ENCODE measurements at regions not wholly inside any gene's neighbourhood (a gene's known extent, or its start where the extent isn't known, plus 50 kb on each side); places are given as distances from the start of the nearest gene placed in this dataset.

GRCh38 chr2:15714002-15714401 lies 122.3 kb downstream of the DDX1 start:
- no peak for DNase-seq (ENCODE audit: insufficient read length, low spot score)
- FAIRE-seq = no peak
- TF ChIP-seq PAX5 (IDR thresholded peaks at IDR 0.05; ENCODE audit: insufficient read depth, low read length, severe bottlenecking) (no peak), POU2F2 (IDR thresholded peaks at IDR 0.05; ENCODE audit: low read depth, low read length) (no peak), TAF1 (IDR thresholded peaks at IDR 0.05; ENCODE audit: low read depth, low read length) (no peak), POLR2A (IDR thresholded peaks at IDR 0.05; ENCODE audit: low read depth, low read length) (no peak), POLR2AphosphoS5 (IDR thresholded peaks at IDR 0.05; ENCODE audit: low read depth, low read length) (no peak), SPI1 (IDR thresholded peaks at IDR 0.05; ENCODE audit: low read depth, low read length) (no peak)

DNA sequence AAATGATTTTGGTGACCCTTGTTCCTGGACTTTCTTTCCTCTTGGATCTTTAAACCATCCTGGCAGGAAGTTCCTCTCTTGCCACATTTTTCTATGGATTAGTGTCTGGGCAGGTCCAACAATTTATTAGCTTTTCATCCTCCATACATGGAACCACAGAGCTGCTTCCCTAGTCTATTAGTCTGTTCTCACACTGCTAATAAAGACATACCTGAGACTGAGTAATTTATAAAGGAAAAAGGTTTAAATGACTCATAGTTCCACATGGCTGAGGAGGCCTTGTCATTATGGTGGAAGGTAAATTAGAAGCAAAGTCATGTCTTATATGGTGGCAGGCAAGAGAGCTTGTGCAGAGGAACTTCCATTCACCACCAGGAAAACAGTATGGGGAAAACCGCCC lies 122.9 kb downstream of the DDX1 start:
- no peak for FAIRE-seq
- no peak for DNase-seq (ENCODE audit: insufficient read length, low spot score)
- no peak for TF ChIP-seq TAF1 (IDR thresholded peaks at IDR 0.05; ENCODE audit: low read depth, low read length)
- TF ChIP-seq POLR2A (IDR thresholded peaks at IDR 0.05; ENCODE audit: low read depth, low read length) = no peak
- TF ChIP-seq POU2F2 (IDR thresholded peaks at IDR 0.05; ENCODE audit: low read depth, low read length) = no peak
- no peak for TF ChIP-seq SPI1 (IDR thresholded peaks at IDR 0.05; ENCODE audit: low read depth, low read length)
- no peak for TF ChIP-seq POLR2AphosphoS5 (IDR thresholded peaks at IDR 0.05; ENCODE audit: low read depth, low read length)
- no peak for TF ChIP-seq PAX5 (IDR thresholded peaks at IDR 0.05; ENCODE audit: insufficient read depth, low read length, severe bottlenecking)

GRCh38 chr2:15715596-15715995 lies 123.9 kb downstream of the DDX1 start:
- TF ChIP-seq POLR2A (IDR thresholded peaks at IDR 0.05; ENCODE audit: low read depth, low read length) = no peak
- no peak for TF ChIP-seq SPI1 (IDR thresholded peaks at IDR 0.05; ENCODE audit: low read depth, low read length)
- no peak for TF ChIP-seq PAX5 (IDR thresholded peaks at IDR 0.05; ENCODE audit: insufficient read depth, low read length, severe bottlenecking)
- TF ChIP-seq TAF1 (IDR thresholded peaks at IDR 0.05; ENCODE audit: low read depth, low read length) = no peak
- TF ChIP-seq POLR2AphosphoS5 (IDR thresholded peaks at IDR 0.05; ENCODE audit: low read depth, low read length) = no peak
- TF ChIP-seq POU2F2 (IDR thresholded peaks at IDR 0.05; ENCODE audit: low read depth, low read length) = no peak
- FAIRE-seq (no peak), DNase-seq (ENCODE audit: insufficient read length, low spot score) (no peak)

DNA sequence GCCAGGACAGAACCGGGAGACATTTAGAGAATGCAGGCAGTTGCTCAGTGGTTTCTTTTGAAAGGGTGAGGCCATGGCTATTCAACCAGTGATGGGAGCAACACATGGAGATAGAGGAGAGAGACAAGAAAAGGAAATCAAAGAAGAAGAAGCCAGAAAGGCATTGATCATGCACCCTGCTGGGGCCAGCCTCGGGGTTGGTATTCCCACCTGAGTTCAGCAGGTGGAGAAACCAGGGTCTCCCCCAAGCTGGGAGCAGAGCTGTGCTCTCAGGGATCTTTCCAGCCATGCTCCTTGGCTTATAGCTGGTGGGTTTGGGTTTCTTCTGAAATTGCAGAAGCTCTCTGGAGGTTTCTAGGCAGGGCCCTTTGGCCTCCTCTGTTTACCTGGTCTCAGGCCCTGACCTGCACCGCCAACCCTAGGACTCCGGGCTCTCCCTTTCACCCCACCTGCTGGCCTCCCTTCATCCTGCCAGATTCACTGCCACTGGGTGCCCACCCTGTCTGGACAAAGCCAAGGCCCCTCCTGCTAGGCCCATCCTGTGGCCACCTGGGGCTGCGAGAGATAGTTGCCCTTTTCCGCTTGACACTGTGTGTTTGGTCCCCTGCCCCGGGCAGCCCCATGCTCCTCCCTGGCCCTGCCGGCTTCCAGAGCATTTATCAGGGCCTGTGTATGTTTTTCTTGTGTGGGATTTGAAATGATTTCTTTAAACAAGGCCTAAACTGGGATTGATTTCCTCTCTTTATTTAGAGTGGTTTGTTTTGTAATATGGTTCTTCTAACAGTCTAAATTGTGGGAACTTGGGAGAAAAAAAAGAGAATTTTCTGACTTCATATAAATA lies 126.7 kb downstream of the DDX1 start:
- no peak for TF ChIP-seq PAX5 (IDR thresholded peaks at IDR 0.05; ENCODE audit: insufficient read depth, low read length, severe bottlenecking)
- TF ChIP-seq TAF1 (IDR thresholded peaks at IDR 0.05; ENCODE audit: low read depth, low read length) = no peak
- TF ChIP-seq POLR2A (IDR thresholded peaks at IDR 0.05; ENCODE audit: low read depth, low read length) = no peak
- TF ChIP-seq POLR2AphosphoS5 (IDR thresholded peaks at IDR 0.05; ENCODE audit: low read depth, low read length) = no peak
- no peak for TF ChIP-seq POU2F2 (IDR thresholded peaks at IDR 0.05; ENCODE audit: low read depth, low read length)
- no peak for TF ChIP-seq SPI1 (IDR thresholded peaks at IDR 0.05; ENCODE audit: low read depth, low read length)
- no peak for DNase-seq (ENCODE audit: insufficient read length, low spot score)
- no peak for FAIRE-seq

DNA sequence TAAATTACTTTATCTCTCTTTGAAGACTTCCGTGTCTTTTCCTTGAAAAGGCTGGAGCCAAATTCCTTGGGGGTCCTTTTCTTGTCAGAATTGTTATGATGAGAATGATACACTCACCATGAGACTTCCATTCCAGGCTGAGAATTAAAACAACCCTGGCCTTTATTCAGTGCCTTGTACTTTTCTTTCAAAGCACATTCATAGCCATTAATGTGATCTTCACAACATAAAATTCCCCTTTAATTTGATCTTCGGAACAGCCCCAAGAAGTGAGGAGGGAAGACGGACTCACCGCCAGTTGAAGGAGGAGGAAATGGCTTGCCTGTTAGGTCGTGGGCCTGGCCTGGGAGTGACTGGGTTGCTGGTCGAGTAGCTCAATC lies 127.3 kb downstream of the DDX1 start:
- no peak for TF ChIP-seq SPI1 (IDR thresholded peaks at IDR 0.05; ENCODE audit: low read depth, low read length)
- no peak for TF ChIP-seq TAF1 (IDR thresholded peaks at IDR 0.05; ENCODE audit: low read depth, low read length)
- no peak for TF ChIP-seq POLR2A (IDR thresholded peaks at IDR 0.05; ENCODE audit: low read depth, low read length)
- no peak for TF ChIP-seq POLR2AphosphoS5 (IDR thresholded peaks at IDR 0.05; ENCODE audit: low read depth, low read length)
- no peak for TF ChIP-seq PAX5 (IDR thresholded peaks at IDR 0.05; ENCODE audit: insufficient read depth, low read length, severe bottlenecking)
- no peak for TF ChIP-seq POU2F2 (IDR thresholded peaks at IDR 0.05; ENCODE audit: low read depth, low read length)
- FAIRE-seq (no peak), DNase-seq (ENCODE audit: insufficient read length, low spot score) (no peak)

DNA sequence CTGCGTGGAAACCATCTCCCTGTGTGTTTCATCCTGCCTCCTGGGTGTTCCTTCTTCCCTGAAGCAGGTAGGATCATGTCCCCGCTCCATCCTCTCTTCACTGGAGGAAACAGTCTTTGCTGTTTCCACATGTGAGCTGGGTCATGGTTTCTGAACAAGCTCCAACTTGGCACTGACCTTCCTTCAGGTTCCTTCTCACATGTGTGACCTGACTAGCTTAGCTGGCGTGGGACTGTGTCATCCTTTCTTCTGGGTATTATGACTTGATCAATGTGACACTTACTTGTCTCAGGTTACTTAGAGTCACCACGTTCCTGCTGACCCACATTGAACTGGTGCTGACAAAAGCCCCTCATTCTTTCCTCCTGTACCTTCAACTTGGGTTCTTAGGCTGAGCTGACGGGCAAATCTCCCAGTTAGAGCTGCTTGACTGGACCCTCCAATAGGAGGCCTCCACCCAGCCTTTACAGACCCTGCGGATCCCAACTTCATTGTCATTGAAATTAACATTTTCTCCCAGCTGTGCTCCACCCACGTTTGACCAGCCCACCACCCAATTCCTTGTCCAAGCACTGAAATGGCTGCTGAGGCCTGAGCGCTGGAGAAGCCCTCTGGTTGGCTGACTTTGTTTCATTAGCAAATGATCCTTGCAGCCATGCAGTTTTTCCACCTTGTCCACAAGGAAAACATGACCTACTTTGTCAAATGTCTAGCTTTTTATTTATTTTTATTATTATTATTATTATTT lies 128.1 kb downstream of the DDX1 start:
- TF ChIP-seq POU2F2 (IDR thresholded peaks at IDR 0.05; ENCODE audit: low read depth, low read length) (no peak), POLR2AphosphoS5 (IDR thresholded peaks at IDR 0.05; ENCODE audit: low read depth, low read length) (no peak), POLR2A (IDR thresholded peaks at IDR 0.05; ENCODE audit: low read depth, low read length) (no peak), SPI1 (IDR thresholded peaks at IDR 0.05; ENCODE audit: low read depth, low read length) (no peak), PAX5 (IDR thresholded peaks at IDR 0.05; ENCODE audit: insufficient read depth, low read length, severe bottlenecking) (no peak), TAF1 (IDR thresholded peaks at IDR 0.05; ENCODE audit: low read depth, low read length) (no peak)
- FAIRE-seq (no peak), DNase-seq (ENCODE audit: insufficient read length, low spot score) (no peak)

DNA sequence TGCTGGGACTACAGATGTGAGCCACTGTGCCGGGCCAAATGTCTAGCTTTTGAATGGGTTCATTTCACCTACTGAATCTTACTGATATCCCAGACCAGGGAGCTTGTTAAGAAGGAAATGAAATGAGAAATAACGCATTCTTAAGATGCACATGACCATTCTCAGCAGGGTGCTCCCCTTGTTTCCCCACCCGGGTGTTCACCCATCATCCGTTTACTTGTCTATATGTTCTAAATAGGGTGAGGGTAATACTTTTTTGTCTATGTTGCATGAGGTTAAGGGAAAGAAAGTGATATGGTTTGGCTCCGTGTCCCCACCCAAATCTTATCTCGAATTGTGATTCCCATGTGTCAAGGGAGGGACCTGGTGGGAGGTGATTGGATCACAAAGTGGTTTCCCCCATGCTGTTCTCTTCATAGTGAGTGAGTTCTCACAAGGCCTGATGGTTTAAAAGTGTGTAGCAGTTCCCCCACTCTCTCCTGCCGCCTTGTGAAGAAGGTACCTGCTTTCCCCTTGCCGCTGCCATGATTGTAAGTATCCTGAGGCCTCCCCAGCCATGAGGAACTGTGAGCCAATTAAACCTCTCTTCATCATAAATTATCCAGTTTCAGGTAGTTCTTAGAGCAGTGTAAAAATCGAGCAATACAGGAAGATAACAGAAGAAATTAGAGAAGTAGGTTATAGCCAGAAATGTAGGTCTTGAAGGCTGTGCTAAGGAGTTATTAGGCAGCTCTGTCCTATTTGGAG lies 129.1 kb downstream of the DDX1 start:
- no peak for TF ChIP-seq POLR2A (IDR thresholded peaks at IDR 0.05; ENCODE audit: low read depth, low read length)
- no peak for TF ChIP-seq POLR2AphosphoS5 (IDR thresholded peaks at IDR 0.05; ENCODE audit: low read depth, low read length)
- TF ChIP-seq POU2F2 (IDR thresholded peaks at IDR 0.05; ENCODE audit: low read depth, low read length) = no peak
- TF ChIP-seq TAF1 (IDR thresholded peaks at IDR 0.05; ENCODE audit: low read depth, low read length) = no peak
- TF ChIP-seq SPI1 (IDR thresholded peaks at IDR 0.05; ENCODE audit: low read depth, low read length) = no peak
- no peak for TF ChIP-seq PAX5 (IDR thresholded peaks at IDR 0.05; ENCODE audit: insufficient read depth, low read length, severe bottlenecking)
- no peak for FAIRE-seq
- no peak for DNase-seq (ENCODE audit: insufficient read length, low spot score)

GRCh38 chr2:15721411-15722067 lies 129.9 kb downstream of the DDX1 start:
- no peak for FAIRE-seq
- TF ChIP-seq TAF1 (IDR thresholded peaks at IDR 0.05; ENCODE audit: low read depth, low read length) (no peak), POLR2A (IDR thresholded peaks at IDR 0.05; ENCODE audit: low read depth, low read length) (no peak), POLR2AphosphoS5 (IDR thresholded peaks at IDR 0.05; ENCODE audit: low read depth, low read length) (no peak), SPI1 (IDR thresholded peaks at IDR 0.05; ENCODE audit: low read depth, low read length) (no peak), POU2F2 (IDR thresholded peaks at IDR 0.05; ENCODE audit: low read depth, low read length) (no peak), PAX5 (IDR thresholded peaks at IDR 0.05; ENCODE audit: insufficient read depth, low read length, severe bottlenecking) (no peak)
- DNase-seq (ENCODE audit: insufficient read length, low spot score) = no peak
